GM19328 (cell line): ENCODE measurements at regions not wholly inside any gene's neighbourhood (a gene's known extent, or its start where the extent isn't known, plus 50 kb on each side); places are given as distances from the start of the nearest gene placed in this dataset.

Experiments
- ATAC-seq: cut with Tn5 transposase; IDR thresholded peaks from one replicate; pipeline ENCODE4 v1.9.1; 2021; ENCODE audit warnings: mild to moderate bottlenecking, moderate library complexity; ENCODE audit not compliant: unreplicated experiment

DNA sequence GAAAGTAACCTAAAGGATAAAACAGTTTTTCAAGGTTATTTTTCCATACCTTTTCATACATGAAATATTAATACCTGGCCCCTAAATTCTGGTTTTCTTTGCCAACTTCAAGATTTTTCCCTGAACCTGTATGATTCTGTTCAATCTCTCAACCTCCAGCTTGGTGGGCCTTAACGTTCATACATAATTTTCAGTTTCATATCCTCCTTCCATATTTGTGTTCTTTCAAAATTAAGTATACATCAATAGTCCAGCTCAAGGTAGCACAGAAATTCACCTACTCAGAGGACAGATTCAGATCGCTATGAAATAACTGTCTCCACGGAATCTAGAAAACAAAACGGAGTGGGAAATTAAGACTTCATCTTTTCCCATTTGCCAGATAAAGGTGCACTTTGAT lies 505.8 kb upstream of the GHITM start:
- ATAC-seq, result no peak

DNA sequence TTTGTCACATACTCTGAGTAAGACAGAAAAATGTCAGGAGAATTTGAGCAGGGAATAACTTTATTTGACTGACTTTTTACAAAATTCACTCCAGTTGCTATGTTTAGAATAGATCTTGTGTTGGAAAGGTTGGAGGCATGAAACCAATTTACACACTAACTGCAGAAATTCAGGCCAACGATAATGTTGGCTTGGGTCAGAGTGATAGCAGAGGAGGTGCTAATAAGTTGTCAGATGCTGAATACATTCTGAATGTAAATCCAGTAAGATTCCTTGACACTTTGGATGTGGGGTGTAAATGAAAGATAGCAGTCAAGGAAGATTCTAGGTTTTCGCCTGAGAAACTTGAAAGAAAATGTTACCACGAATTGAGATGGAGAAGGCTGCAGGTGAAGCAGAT lies 502.5 kb upstream of the GHITM start:
- no peak for ATAC-seq

GRCh38 chr10:83647526-83647925 lies 491.8 kb upstream of the GHITM start:
- no peak for ATAC-seq

DNA sequence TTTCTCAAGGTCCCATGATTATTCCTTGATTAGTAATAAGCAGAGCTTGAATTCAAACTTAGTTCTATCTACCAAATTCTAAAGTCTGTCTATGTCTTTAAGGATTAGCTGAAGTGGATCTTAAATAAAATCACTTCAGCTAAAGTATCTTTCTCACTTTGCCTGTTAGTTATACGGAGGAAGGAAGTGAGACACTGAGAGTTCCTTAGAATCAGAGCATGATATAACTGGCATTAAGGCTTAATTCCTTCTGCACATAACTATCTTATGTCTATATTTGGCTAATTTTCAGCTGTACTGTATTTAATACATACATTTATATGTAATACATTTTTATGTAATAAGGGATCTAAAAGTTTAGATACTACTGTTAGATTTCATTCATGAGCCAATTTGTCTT lies 491.1 kb upstream of the GHITM start:
- ATAC-seq, result no peak

GRCh38 chr10:83649471-83649870 lies 489.8 kb upstream of the GHITM start:
- ATAC-seq, result no peak

- ATAC-seq, result no peak
Measured at GRCh38 chr10:83654689-83655088, 484.6 kb upstream of the GHITM start.

GRCh38 chr10:83656924-83657323 lies 482.4 kb upstream of the GHITM start:
- no peak for ATAC-seq

GRCh38 chr10:83657487-83657886 lies 481.8 kb upstream of the GHITM start:
- ATAC-seq, result no peak

- no peak for ATAC-seq
Measured at GRCh38 chr10:83663918-83664317, 475.4 kb upstream of the GHITM start.

- no peak for ATAC-seq
Measured at GRCh38 chr10:83666762-83667161, 472.5 kb upstream of the GHITM start.

DNA sequence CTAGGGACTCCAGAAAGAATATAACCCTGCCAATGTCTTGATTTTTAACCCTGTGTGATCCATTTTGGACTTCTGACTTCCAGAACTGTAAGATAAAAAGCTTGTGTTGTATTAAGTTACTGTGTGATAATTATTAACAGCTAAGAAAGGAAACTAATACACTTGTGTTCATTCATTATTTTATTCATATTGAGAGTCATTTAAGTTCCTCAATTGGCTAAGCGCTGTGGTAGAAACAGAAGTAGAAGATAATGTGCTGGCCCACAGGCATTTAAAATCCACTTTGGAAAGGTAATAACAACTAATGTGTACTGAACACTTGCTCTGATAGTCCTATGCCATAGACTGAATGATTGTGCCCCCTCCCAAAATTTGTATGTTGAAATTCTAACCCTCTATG lies 471.7 kb upstream of the GHITM start:
- no peak for ATAC-seq

DNA sequence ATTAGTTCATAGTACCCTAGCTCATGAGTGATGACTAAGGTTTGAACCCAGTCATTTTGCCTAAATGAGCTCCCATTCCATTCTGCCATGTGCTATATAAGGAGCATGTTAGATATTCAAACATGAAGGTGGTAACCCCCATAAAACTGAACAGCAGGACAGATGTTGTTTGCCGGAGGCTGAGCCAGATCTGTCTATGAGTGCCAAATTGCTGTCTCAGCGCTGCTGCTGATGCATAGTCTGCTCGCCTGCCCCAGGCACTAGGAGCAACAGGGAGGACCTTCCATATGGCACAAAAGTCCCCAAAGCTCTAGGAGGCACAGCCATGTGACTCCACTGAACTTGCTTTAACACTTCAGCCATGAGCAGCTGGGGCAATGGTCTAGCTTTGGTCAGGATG lies 466.0 kb upstream of the GHITM start:
- no peak for ATAC-seq

- no peak for ATAC-seq
Measured at GRCh38 chr10:83677795-83678194, 461.5 kb upstream of the GHITM start.

DNA sequence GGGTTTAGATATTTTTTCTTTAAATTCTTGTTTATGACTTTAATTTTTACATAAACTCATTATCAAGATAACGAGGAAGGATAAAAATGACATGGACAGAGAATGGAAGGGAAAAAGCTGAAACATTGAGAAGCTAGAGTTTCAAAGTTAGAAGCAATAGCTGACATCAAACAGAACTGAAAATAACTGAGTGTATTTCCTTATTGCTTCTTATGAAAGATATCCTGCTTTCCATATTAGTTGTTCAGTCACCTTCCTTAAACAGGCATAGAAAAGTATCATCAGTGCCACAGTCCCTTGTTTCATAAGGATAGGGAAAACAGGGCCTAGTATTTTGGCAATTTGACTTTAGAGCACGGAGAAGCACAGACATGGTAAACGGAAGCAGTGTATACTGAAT lies 460.5 kb upstream of the GHITM start:
- ATAC-seq, result no peak

- peak; percentile 98 for ATAC-seq
Measured at GRCh38 chr10:83680470-83680891, 458.8 kb upstream of the GHITM start.

- ATAC-seq, result no peak
Measured at GRCh38 chr10:83682414-83682813, 456.9 kb upstream of the GHITM start.

- ATAC-seq, result no peak
Measured at GRCh38 chr10:83685458-83685857, 453.9 kb upstream of the GHITM start.

DNA sequence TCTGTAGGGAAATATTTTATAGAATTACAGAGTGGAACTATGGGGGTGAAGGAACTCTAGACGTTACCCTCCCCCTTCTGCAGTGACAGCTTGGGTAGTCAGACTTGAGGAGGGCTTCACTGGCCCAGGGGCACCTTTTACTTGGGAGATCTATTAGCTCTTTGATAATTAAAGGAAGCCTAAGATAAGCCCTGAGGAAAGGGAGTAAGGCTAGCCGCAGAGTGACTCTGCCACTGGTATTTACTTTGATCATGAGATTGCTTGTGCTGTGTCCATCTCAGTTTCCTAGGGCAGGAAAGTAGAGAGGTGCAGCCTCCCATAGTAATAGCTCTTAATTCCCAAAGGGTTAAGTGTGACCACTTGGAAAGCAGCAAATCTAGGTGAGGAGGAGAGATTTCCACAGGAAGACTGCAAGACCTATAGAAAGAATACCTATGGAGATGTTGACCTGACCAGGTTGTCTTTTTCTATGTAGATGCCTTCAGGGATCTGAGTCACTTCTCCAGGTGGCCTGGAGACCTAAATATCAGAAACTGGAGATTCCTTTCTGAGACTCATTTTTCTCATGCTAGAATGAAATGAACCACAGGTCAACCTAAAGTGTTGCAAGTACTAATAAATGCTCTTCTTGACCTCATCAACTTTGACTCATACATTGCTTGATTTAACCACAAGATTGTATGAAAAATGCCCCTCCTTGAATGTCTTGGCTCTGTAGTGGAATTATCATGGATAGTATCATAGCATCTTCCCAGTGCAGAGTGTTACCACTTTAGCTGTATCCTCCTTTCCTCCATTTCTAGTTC lies 447.3 kb upstream of the GHITM start:
- ATAC-seq, result no peak

DNA sequence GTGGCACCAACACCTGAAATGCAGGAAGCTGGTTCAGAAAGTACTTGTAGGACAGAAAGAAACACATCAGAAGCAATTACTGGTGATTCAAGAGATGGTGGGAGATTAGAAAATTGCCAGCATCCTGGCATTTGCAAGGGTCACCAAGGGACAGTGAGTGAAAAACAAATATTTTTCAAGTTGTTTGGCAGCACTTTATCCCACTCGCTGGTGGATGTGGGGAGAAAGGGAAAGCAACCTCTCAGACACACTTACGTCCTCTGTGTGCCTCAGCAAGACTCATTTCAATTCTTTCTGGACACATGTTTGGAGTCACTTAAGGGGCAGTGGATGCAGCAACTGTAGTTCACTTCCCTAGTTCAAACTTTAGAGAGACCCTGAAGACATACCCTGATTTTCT lies 440.4 kb upstream of the GHITM start:
- no peak for ATAC-seq

- no peak for ATAC-seq
Measured at GRCh38 chr10:83701799-83702198, 437.5 kb upstream of the GHITM start.

DNA sequence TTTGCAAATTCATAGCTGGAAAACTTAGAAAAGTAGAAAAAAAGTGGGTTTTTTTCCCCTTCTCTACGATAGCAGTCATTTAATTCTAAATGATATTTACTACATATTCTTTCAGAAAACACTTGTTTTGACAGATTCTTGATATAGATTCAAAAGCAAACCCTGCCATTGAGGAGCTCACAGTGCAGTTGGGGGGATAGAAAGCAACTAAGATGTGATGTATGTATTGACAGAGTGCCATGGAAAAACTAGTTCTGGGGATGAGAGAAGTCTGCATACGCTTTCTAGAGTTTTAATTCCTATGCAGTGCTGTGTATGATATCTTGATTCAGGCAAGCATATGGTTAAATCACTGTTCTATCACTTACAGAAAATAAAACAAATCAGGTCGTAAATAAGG lies 436.6 kb upstream of the GHITM start:
- ATAC-seq, result no peak

GRCh38 chr10:83706120-83706519 lies 433.2 kb upstream of the GHITM start:
- no peak for ATAC-seq

DNA sequence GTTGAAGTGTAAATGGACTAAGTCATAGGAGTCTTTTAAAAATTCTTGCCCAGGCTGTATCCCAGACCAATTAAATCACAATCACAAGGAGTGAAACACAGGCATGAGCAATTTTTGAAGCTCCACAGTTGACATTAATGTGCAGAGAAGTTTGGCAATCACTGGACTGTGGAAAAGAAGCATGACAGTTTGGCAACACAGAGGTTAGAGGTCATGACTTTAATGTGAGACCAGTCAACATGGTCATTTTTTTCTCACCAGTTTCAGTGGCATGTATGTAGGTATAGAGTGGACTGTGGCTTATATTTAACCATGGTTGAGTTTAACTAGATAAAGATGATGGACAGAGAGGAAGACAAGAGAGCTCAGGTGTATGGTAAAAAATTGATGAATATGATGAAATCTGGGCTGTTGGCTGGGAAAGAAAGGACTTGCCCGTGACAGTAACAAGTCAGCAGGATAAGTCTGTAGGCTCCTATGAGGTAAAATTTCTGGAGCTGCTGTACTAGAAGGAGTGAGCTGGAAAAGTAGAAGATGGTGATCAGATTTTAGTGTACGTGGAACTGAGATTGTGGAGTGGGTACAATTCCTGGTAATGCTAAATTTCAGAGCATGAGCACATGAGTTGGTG lies 432.2 kb upstream of the GHITM start:
- no peak for ATAC-seq
